COLO668 (cell line): ENCODE measurements at regions not wholly inside any gene's neighbourhood (a gene's known extent, or its start where the extent isn't known, plus 50 kb on each side); places are given as distances from the start of the nearest gene placed in this dataset.
"Not testable (repeated sequence)": the region's sequence is repeated elsewhere in the genome, so short reads cannot be mapped to it uniquely, and the experiment has no call there.

Experiments used
- DNase-seq: peaks from one replicate; lab custom pipeline; 2025; ENCODE audit not compliant: unreplicated experiment; lab: John Stamatoyannopoulos, UW

DNA sequence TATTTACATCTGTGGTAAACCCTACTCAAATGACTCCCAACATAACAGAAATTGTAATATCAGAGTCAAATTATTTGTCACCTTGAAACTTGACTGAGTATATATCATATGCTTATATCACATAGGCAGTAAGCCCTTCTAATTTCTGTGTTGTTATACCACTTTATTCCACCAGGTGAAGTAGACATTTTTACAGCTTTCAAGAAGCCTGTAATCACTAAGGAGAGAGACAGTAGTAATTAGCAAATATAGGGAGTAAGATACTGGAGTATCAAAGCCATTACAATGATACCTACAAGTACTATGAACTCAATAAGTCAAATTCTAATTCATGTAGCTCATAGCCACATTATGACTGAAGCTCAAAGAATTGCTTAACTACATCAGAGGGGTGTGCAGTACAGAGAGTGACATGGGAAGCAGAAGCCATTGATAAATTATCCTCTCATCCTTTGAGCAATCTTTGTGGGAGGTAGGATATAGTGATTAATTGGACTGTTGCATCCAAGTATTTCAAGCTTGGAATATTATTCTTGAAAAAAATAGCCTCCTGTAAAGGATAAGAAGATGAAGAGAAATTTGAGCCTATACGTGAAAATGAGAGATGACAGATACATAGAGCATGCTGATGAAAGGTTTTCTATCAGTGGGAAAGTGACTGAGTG, 1005.9 kb downstream of the ZPLD1 start:
- DNase-seq = no peak

DNA sequence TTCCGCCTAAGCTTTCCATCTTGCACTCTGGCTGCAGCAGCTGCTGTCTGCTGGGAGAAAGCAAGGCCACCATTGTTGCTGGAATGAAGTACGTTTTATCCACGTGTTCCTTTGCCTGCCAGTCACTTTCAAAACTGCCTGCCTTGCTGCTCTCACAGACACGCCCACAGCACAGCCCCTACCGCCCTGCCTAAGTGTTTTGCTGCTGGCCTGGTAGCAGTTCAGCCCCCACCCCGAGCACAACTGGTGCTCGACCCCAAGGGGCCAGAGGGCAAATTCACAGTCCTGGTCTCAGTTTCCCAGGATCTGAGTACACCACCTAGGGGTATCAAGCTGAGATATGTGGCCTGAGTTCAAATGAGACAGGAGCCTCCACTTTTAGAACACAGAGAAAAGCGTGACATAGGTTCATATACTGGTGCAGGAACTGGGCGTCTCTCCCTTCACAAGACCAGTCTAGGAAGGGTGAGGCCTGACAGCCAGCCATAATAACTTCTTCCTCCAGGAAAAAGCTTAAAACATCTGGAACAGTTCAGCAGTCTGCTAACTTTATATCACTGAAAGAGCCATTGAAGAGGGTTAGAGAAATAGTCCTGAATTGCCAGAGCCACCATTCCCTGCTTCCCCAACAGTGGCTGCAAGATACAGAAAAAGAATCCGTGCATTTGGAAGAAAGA, 1012.3 kb downstream of the ZPLD1 start:
- DNase-seq = no peak

DNA sequence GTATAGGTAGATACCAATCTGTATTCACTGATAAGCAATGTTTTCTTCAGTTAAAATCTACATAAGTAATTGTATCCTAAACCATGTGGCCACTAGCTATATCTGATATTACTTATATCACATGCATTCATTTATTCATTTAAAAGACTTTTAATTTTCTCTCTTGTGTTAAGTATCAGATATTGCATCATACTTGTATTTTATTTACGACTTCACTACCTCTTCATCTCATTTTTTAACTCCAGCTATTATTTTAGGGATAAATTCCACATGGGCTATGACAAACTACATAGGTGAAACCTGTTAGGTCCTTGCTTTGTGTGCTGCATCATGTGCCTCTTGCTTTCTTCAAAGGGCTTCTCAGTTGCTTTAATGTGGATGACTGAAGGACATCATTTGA, 1018.3 kb downstream of the ZPLD1 start:
- no peak for DNase-seq

DNA sequence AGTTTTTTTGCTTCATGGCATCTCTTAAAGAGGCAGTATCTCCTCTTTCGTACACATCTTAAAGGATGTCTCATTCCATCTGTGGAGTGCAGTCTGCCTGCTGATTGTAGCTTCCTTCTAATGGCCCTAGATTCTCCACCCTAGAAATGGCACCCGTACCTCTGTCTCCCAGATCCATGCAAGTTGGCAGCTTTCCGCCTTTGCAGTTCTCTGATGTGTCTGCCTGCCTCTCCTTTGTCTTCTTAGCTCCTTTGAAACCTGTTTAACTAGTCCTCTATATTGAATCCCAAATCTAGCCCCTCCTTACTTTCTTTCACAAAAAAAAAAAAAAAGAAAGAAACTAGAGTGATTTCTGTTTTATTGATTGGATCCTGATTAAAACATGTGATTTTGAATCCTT, 1025.0 kb downstream of the ZPLD1 start:
- no peak for DNase-seq

DNA sequence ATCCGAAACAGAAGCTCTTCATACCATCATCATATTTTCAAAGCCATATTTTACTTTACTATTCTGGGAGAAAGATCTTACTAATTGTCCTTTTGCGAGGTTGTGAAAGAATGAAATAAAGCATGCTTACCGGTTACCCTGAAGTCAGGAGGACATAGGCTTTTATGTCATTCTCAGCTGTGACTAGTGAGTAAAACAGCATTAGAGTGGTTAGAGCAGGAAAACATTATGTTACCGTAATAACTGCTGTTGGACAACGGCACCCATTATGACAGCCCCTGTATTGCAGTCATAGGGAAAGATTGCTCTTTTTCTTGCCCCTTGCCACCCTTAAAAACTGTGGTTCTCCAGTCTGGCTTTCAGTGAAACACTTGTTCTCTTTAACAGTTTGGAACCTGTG, 1035.7 kb downstream of the ZPLD1 start:
- no peak for DNase-seq

DNA sequence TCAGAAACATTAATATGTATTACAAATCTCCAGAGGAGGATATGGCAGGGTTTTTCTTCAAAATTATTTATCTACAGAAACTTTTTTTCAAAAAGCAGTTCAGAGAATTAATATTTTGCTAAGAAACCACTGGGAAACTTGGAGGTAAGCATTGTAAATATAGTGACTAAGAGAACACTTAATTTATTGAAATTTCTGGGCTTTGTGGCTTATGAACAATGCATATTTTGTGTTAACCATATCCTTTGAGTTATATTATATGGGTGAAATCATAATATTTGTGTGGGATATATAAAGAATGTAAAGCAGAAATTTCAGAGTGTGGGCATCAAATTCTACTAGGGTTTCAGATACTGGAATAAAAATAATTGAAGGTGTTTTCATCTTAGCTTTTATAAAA, 1059.2 kb downstream of the ZPLD1 start:
- DNase-seq = no peak

DNA sequence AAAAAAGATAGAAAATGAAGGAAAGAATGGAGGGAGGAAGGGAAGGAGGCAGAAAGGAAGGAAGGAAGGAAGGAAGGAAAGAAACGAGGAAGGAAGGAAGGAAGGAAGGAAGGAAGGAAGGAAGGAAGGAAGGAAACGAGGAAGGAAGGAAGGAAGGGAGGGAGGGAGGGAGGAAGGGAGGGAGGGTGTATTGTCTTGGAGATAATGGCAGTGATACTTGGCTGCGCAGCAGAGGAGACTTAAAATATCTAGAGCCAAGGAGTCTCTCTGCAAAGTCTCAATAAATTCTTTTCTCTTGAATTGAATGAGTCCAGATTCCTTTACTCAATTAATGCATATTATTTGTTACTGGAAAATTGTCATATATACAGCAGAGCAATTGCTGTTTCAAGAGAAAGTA, 1059.7 kb downstream of the ZPLD1 start:
- no peak for DNase-seq

DNA sequence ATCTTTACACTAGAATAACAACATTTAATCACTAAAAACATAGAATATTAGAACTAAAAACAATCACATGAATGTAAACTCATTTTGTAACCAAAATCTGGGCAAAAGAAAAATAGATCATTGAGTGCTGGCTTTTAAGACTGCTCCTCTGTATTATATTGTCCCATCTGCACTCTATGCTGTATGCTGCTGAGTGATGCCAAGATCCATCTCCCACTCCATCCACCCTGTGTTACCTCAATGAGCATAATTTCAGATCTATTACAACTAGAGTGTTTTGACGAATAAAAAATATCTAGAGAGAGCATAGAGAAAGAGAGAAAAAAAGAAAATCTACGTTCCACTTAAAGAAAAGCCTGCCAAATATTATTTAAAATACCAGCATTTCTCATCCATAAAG, 1060.4 kb downstream of the ZPLD1 start:
- DNase-seq = no peak

DNA sequence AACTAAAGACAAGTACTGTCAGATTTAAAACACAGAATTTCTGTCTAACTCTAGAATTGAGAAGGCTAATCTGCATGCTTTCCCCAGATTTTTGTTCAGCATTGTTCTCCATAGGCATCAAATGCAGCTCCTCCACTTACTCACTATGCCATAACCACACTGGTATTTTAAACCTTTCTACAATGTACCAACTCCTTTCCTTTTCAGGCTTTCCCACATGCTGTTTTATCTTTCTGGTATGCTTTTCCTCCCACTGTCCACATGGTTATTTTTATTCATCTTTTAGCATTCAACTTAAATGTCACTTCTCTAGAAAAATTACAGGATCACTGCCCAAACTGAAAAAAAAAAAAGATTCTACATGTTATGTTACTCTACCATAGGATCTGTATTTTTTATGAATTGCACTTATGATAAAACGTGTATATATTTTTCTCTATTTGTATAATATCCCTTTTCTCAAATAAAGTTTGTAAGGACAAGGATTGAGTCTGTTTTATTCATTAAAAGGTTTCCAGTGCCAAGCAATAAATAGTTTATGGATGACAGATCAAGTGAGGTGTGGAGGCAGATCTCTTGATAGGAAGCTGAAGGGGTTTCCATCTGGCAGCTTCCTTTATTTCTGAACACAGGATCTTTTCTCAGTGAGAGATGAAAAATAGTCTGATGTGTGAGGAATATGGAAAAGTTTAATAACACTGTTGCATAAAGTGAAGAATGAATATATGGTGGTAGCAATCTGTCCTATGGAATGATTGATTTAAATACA, 1064.5 kb downstream of the ZPLD1 start:
- DNase-seq = no peak

DNA sequence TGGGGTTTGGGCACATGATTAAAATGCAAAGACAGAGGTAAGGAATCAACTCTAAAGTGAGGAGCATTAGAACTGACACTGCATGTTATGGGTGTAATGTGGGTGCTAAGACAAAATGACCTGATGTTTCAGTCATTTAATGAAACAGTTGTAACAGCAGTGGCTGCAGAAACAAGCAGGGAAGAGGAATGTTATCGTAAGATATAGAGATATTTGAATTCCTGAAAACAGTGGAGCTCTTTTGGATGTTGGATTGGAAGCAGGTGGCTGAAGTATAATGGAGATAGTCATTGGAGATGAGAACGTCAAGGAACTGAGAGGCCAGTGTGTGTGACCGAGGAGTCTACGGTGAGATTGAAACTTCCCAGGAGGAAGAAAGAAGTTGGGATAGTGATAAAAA, 1065.2 kb downstream of the ZPLD1 start:
- DNase-seq = no peak

DNA sequence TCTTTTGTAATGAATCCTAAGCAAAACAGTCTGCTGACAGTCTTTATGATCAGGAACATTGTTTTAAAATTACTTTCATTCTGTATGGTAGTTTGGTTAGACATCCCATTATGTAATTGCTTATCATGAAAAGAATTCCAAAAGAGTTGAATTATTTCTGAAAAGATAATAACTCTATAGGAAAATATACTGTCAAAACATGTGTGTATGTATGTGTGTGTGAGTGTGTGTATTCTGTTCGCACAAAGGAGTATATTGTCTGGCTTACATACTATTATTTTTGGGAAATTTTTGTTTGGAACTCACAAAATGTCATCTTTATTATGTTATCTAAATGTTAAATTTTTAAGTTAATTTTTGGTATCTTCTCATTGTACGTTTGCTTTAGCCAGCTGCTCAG, 1075.9 kb downstream of the ZPLD1 start:
- no peak for DNase-seq

DNA sequence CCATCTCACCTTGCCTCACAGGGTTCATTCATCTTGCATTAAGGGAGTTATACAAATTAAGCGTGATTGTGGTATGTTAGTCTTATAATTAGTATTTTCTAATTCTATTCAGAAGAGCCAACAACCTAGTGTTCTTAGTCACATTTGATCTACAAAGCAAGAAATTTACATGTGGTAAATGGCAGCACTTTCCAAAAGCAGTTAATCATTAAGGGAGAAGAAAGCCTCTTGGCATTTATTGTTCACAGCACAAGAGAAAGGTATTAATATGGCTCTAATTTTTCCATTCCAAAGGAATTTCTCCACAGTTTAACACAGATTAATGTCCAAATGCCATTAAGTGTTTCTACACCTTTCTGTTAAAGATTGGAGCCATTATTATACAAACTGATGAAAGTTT, 1077.1 kb downstream of the ZPLD1 start:
- no peak for DNase-seq

DNA sequence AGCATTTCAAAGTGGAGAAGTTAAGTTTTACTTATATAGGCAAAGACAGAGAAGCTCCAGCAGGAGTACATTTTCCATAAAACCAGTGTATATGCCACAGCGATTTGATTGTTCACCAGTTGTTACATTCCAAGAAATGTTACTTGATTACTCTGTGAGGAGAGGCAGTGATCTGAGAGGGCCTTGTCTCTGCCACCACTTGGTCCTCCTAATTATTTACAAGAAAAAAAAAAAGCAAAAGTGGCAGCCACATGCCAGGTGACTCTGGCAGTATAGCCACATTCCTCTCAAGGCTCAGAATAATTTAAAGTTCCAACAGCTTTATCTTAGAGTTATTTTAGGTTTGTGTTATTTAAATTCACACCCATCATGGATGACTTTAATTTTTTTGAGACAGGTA, 1077.8 kb downstream of the ZPLD1 start:
- no peak for DNase-seq

DNA sequence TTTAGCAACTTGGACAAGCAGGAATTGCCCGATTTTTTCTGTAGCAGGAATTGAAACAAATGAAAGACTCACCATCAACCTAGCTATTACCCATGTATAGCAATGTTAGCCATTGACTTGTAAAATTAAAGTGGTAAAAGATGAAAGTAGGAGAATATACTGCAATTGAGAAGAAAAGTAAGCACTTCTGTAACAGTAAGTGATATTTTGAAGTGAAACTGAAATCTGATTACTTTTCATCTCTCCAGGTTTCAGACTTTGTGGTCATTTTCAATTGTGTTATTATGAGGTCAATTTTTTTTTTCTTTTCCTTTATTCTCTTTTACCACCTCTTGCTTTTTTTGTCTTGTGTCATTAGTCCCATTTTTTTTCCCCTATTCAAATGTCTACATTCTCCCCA, 1078.2 kb downstream of the ZPLD1 start:
- no peak for DNase-seq

DNA sequence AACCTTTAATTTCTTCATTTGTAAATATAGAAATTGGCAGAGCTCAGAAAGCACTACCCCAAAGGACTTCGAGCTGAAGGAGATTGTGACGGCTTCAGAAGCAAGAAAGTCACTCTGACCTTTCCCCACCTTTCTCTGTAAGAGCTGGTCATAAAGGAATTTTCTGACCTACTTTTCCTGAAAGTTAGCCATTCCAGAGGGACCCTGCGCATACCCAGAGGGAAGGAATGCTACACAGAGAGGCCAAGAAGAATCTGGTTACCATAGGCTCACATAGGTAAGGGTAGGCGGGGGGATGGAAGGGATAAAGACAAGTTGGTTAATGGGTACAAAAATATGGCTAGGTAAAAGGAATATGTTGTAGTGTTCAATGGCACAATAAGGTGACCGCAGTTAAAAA, 1080.3 kb downstream of the ZPLD1 start:
- DNase-seq = no peak

DNA sequence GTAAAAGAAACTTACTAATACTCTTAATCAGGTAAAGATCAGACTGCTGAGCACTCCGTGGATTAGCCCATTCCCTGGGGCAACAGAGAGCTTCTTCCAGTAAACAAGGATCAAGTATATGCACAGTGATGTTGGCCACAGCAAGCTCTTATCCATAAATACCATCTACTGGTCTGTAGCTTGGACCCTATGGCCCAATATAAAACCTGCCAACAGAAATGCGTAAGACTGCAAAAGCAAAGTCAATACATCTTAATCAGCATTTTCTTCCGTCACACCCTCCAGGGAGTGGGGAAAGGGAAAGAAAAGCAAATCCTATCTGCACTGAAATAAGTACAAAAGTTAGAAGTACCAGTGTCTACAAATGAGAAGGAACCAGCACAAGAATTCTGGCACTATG, 1082.1 kb downstream of the ZPLD1 start:
- DNase-seq = no peak

DNA sequence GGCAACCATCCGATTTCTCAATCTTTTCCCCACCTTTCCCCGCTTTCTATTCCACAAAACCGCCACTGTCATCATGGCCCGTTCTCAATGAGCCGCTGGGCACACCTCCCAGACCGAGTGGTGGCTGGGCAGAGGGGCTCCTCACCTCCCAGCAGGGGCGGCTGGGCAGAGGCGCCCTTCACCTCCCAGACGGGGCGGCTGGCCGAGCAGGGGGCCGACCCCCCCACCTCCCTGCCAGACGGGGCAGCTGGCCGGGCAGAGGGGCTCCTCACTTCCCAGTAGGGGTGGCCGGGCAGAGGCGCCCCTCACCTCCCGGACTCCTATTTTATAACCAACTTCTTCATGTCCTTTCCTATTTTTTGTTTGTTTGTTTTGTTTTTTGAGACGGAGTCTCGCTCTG, 1096.5 kb downstream of the ZPLD1 start:
- not testable (repeated sequence) for DNase-seq

DNA sequence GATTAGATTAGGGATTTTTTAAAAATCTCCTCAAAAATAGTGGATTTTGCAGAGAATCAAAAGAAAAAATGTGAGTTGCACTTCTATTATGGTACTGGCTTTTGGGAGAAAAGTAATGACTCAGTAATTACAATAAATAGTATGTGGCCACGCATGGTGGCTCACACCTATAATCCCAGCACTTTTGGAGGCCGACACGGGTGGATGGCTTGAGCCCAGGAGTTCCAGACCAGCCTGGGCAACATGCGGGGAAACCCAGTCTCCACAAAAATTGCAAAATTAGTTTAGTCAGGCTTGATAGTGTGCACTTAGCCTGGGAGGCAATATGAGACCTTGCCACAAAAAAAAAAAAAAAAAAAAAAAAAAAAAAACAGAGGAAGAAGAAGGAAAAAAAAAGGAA, 1098.2 kb downstream of the ZPLD1 start:
- no peak for DNase-seq

DNA sequence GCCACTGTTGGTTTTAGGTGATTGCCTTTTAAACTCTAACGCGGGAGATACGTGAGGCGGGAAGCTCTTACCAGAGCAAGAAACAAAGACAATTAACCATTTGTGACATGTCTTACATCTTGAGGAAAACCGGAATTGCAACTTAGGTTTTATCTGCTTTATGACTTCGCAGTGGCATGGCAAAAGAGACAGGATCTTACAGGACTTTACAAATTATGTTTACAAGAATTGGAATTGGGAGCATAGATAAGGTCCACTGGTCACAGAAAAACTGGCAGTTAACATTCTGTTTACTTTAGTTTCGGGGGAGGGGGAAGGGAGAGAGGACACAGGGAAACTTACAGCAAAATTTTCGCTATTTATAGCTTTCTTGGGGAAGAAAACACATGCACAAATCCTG, 1119.6 kb downstream of the ZPLD1 start:
- DNase-seq = no peak

DNA sequence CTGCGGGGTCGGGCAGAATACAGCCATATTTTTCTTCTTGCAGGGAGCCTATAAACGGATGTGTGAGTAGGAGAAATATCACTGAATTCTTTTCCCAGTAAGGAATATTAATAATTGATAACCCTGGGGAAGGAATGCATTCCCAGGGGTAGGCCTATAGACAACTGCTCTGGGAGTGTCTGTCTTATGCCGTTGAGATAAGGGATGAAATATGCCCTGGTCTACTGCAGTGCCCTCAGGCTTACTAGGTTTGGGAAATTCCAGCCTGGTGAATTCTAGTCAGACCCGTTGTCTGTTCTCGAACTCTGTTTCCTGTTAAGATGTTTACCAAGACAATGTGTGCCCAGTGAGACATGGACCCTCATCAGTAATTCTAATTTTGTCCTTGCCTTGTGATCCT, 1129.3 kb downstream of the ZPLD1 start:
- DNase-seq = not testable (repeated sequence)

DNA sequence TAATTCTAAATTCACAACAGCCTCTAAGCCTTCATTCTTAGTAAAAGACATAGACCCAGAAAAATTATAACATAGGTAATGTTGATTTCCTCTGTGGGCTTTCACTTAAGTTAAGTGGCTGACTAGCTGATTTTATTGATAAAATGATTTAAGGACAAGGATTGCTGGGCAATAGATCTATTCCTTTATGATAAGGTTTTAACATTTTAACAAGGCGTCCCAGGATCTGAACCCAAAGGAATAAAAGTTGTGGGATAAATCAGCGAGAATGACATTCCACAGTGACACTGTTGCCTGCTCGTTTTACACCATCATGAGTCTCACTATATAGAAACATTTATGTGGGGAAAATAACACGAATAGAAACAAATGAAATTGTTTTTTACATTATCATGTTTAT, 1151.0 kb downstream of the ZPLD1 start:
- DNase-seq = no peak

DNA sequence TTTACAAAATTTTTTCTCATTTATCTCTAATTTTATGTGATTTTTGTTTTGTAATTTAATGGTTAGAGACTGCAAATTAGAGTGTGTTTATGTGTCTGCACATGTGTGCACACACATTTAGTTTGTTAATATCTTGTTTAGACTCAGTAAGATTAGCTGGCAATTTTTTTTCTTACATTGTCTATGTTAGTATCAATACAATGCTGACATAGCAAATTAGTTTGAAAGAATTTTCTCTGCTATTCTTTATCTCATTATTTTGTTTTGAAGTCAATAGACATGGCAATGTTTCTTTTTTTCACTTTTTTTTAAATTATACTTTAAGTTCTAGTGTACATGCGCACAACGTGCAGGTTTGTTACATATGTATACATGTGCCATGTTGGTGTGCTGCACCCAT, 1155.0 kb downstream of the ZPLD1 start:
- DNase-seq = no peak
